Stomach smooth muscle (tissue), 2 donors: ENCODE measurements at regions not wholly inside any gene's neighbourhood (a gene's known extent, or its start where the extent isn't known, plus 50 kb on each side); places are given as distances from the start of the nearest gene placed in this dataset.

Source experiments
- H3K27ac ChIP-seq: one replicate; pipeline ENCODE4 v1.7.0; 2013; ENCODE audit warnings: mild to moderate bottlenecking, low read length, inconsistent platforms
- H3K27me3 ChIP-seq, 2 donors: one replicate each; pipeline ENCODE4 v1.7.0; 2013; ENCODE audit warnings: low read length in 2 of 2; ENCODE audit not compliant: insufficient read depth in 2 of 2, control insufficient read depth in 1 of 2
- H3K36me3 ChIP-seq, 2 donors: one replicate each; pipeline ENCODE4 v1.7.0; 2013; ENCODE audit warnings: low read length in 2 of 2; ENCODE audit not compliant: control insufficient read depth in 2 of 2, insufficient read depth in 2 of 2
- H3K4me1 ChIP-seq: one replicate; pipeline ENCODE4 v1.7.0; 2013; ENCODE audit warnings: low read length; ENCODE audit not compliant: control insufficient read depth, insufficient read depth
- H3K4me3 ChIP-seq, 2 donors: one replicate each; pipeline ENCODE4 v1.7.0; 2013; ENCODE audit warnings: low read length in 2 of 2
- H3K9ac ChIP-seq, 2 donors: one replicate each; pipeline ENCODE4 v1.7.0; 2013; ENCODE audit warnings: low read length in 2 of 2, mild to moderate bottlenecking in 1 of 2
- H3K9me3 ChIP-seq, 2 donors: one replicate each; pipeline ENCODE4 v1.7.0; 2013; ENCODE audit warnings: low read length in 2 of 2; ENCODE audit not compliant: control insufficient read depth in 2 of 2
- donor health status: healthy.
- donor health status: Pancreatic carcinoma.

DNA sequence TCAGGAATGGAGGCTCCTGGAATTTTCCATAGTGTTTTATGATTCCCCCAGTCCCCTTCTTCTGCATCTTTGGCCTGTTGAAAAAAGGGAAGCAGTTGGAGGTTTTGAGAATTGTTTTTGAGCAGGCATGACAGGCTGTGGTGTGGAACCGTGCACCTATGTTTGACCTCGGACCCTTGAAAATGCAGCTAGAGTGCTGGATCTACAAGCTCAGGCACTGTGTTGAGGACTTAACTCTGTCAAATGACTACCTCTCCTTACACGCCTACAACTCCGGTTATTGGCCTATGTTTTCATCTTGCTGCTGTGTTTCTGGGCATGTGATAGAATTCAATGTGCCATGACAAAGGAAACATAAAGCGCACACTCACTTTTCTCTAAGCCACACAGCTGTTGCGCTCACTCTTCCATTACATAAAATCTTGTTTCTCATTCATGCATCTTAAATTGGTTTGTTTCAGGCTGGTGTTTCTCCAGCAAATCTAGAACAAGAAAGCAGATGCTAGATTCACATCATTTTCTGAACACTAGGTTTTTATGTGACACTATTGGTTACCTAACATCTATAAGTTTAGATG lies 616.6 kb downstream of the FGF9 start:
- no peak overlapping the region for H3K4me3 ChIP-seq
- no peaks in the 10 kb centered on the region for H3K9me3 ChIP-seq

DNA sequence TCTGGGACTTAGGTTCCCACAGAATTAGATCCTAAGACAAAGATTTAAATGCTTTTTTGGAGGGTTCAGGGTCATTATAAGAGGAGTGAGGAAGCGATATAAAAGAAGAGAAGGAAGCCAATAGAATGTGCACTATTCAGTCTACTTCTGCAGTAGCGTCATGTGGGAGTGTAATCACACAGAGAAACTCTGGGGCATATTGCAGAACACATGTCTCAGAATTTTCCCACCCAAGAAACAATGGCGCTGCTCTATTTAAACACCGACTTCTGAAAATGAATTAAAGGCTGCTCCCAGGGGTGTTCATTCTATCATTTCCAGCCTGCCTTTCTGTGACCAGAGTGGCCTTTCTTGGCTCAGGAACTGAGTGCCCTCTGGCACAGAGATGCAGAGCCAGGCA lies 617.6 kb downstream of the FGF9 start:
- H3K27me3 ChIP-seq, result no peaks in the 10 kb centered on the region
- H3K9me3 ChIP-seq, result no peaks in the 10 kb centered on the region
- no peak overlapping the region for H3K27ac ChIP-seq
- no peak overlapping the region for H3K9ac ChIP-seq
- no peak overlapping the region for H3K4me3 ChIP-seq
- no peaks in the 10 kb centered on the region for H3K4me1 ChIP-seq
- no peaks in the 10 kb centered on the region for H3K36me3 ChIP-seq

More for the DNA sequence above, 616.6 kb downstream of the FGF9 start:
- H3K27ac ChIP-seq, result no peak overlapping the region
- H3K36me3 ChIP-seq, result no peaks in the 10 kb centered on the region
- H3K4me1 ChIP-seq, result no peaks in the 10 kb centered on the region
- no peaks in the 10 kb centered on the region for H3K27me3 ChIP-seq
- H3K9ac ChIP-seq, result no peak overlapping the region

DNA sequence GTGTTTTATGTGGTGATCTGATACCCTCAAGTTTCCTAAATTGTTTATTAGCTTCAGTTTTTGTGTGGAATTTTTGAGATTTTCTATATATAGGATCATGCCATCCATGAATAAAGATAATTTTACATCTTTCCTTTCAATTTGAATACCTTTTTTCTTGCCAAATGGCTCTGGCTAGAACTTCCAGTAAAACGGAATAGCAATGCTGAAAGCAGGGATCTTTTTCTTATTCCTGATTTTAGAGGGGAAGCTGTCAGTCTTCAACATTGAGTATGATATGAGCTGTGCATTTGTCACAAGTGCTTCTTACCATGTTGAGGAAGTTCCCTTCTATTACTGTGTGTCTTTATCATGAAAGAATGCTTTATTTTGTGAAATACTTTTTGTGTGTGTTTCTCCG lies 618.8 kb downstream of the FGF9 start:
- H3K4me1 ChIP-seq, result no peaks in the 10 kb centered on the region
- H3K9ac ChIP-seq, result no peak overlapping the region

DNA sequence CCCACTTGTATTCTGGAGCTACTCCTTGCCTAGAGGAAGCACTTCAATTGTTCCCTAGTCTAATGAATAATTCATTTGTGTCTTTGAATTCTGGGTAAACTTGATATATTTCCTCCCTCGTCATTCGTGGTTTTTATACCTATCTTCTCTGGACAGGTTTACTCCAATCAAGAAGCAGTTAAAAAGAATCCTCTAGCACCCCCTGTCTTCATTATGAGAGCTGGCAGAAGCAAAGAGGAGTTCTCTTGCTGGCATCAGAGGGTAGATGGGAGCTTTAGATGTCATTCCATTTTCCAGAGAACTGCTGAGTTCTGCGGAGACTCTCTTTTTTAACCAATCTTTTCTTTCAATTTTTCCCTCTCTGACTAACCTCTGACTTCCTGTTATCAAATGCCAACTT lies 627.7 kb downstream of the FGF9 start:
- H3K9ac ChIP-seq, result no peak overlapping the region

More for the DNA sequence above, 618.8 kb downstream of the FGF9 start:
- Histone ChIP-seq H3K9me3 (no peaks in the 10 kb centered on the region), H3K27me3 (no peaks in the 10 kb centered on the region), H3K4me3 (no peak overlapping the region), H3K27ac (no peak overlapping the region), H3K36me3 (no peaks in the 10 kb centered on the region)

DNA sequence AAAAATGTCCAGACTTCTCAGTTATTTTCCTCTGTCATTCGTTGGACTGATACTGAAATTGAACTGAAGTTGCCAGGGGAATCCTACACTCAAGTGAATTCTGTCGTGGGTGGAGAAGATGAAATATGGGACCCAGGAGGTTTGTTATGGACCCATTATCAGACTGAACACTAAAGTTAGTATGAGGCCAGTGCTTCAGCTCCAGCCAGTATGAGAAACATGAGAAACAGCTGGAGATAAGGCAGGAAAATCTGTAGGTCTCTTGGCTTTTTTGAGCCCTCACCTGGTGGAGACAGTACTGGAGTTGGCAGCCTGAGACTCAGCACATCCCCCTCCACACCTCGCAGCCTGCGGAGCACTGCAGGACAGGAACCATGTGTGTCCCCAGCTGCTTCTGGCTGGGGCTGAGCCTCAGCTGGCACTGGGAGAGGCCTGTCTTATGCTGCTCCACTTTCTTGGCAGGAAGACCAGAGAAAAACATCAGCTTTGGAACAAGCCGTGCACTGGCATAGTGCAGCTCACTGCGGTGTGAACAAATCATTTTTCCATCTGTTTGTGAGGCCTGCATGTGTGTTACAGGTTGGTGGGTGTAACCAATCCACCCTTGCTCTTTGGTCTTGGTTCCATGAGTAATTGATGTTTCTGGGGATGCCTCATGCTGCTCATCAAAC lies 641.0 kb downstream of the FGF9 start:
- H3K36me3 ChIP-seq, result no peaks in the 10 kb centered on the region
- no peaks in the 10 kb centered on the region for H3K9me3 ChIP-seq
- no peaks in the 10 kb centered on the region for H3K27me3 ChIP-seq
- no peak overlapping the region for H3K27ac ChIP-seq
- peak overlapping the region in 1 of 2 donors; percentile 17 for H3K4me3 ChIP-seq
- peaks cover 5% of the 10 kb centered on the region for H3K4me1 ChIP-seq
- no peak overlapping the region for H3K9ac ChIP-seq

More for the DNA sequence above, 627.7 kb downstream of the FGF9 start:
- Histone ChIP-seq H3K4me1 (no peaks in the 10 kb centered on the region), H3K9me3 (peaks cover 0 to 3% of the 10 kb centered on the region in 2 donors), H3K27me3 (no peaks in the 10 kb centered on the region), H3K27ac (no peak overlapping the region), H3K4me3 (no peak overlapping the region), H3K36me3 (no peaks in the 10 kb centered on the region)

GRCh38 chr13:22312405-22312803 lies 641.5 kb downstream of the FGF9 start:
- Histone ChIP-seq H3K4me3 (no peak overlapping the region), H3K4me1 (peaks cover 5% of the 10 kb centered on the region), H3K9me3 (no peaks in the 10 kb centered on the region), H3K9ac (no peak overlapping the region), H3K27ac (no peak overlapping the region), H3K27me3 (no peaks in the 10 kb centered on the region), H3K36me3 (no peaks in the 10 kb centered on the region)

DNA sequence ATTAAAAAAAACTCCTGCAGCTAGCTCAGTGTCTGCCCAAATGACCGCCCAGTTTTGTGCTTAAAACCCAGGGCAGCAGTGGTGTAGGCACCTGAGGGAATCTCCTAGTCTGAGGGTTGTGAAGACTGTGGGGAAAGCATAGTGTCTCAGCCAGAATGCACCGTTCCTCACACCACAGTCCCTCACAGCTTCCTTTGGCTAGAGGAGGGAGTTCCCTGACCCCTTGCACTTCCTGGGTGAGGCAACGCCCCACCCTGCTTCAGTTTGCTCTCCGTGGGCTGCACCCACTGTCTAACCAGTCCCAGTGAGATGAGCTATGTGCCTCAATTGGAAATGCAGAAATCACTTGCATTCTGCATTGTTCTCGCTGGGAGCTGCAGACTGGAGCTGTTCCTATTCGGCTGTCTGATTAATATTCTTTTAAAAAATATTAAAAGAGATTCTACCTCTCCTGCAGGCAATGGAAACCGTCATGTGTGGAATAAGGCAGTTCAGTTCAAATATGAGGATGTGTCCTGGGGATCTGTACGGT lies 645.7 kb downstream of the FGF9 start:
- Histone ChIP-seq H3K27ac (no peak overlapping the region), H3K9me3 (no peaks in the 10 kb centered on the region), H3K4me3 (no peak overlapping the region), H3K27me3 (no peaks in the 10 kb centered on the region), H3K36me3 (no peaks in the 10 kb centered on the region), H3K4me1 (peaks cover 5% of the 10 kb centered on the region), H3K9ac (no peak overlapping the region)

DNA sequence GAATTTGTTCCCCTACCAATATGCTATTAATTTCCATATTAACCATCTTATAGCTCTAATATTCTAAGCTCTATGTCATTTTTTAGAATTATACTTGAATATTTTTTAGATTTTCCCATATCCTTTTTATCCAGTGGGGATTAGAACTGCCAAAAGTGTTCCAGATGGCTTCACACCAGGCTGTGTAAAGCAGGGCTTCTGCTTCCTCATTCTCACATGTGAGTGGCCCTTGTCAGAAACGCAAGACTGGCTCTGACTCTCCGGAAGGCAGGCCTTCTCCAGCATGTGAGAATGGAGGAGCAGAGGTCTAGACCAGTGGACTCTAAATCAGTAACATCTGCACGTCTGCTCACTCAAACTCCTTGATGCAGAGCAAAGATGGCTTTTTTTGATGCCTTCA lies 650.1 kb downstream of the FGF9 start:
- Histone ChIP-seq H3K27ac (no peak overlapping the region), H3K9me3 (no peaks in the 10 kb centered on the region), H3K4me1 (no peaks in the 10 kb centered on the region)

GRCh38 chr13:22325761-22326160 lies 654.9 kb downstream of the FGF9 start:
- Histone ChIP-seq H3K27ac (no peak overlapping the region), H3K9ac (no peak overlapping the region), H3K4me3 (no peak overlapping the region), H3K4me1 (no peaks in the 10 kb centered on the region), H3K36me3 (no peaks in the 10 kb centered on the region), H3K9me3 (no peaks in the 10 kb centered on the region), H3K27me3 (no peaks in the 10 kb centered on the region)

More for the DNA sequence above, 650.1 kb downstream of the FGF9 start:
- Histone ChIP-seq H3K27me3 (no peaks in the 10 kb centered on the region), H3K36me3 (no peaks in the 10 kb centered on the region), H3K9ac (no peak overlapping the region), H3K4me3 (no peak overlapping the region)

DNA sequence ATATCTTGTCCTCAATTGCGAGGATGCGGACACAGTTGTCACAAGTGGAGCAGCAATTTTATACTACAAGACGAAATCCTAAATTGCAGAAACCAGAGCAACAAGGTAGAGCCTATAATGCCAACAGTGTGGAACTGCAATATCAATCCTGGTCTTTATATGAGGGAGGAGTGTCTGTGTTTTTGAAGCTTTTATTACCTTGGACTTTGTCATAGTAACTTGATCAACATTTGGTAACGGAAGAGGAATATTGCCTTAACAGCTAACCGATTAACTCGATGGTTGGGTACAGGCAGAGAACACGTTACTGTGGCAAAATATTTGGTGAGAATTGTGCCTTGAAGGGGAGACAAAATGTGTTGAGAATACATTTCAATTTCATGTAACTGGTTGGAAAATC lies 661.5 kb downstream of the FGF9 start:
- no peak overlapping the region for H3K27ac ChIP-seq
- H3K9me3 ChIP-seq, result peaks cover 0 to under 1% of the 10 kb centered on the region in 2 donors
- H3K27me3 ChIP-seq, result no peaks in the 10 kb centered on the region
- H3K4me3 ChIP-seq, result no peak overlapping the region
- H3K9ac ChIP-seq, result no peak overlapping the region
- no peaks in the 10 kb centered on the region for H3K36me3 ChIP-seq
- no peaks in the 10 kb centered on the region for H3K4me1 ChIP-seq

DNA sequence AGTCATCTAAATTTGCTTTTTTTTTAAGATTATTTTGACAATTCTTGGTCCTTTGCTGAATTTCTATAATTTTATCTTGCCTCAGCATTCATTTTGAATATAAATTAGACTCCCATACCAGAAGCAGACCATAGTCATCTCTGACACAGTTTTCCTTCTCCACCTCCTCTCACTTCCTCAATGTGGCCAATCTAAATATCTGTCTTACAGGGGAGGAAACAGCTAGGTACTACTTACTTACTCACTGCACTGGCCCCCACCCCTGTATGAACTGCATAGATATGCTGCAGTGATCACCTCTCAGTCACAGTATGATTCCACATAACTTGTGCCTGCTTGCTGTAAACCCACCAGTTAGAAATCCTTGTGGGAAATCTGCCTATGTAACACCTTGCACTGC lies 665.6 kb downstream of the FGF9 start:
- Histone ChIP-seq H3K36me3 (no peaks in the 10 kb centered on the region), H3K4me1 (no peaks in the 10 kb centered on the region), H3K27me3 (no peaks in the 10 kb centered on the region), H3K27ac (no peak overlapping the region), H3K9me3 (peaks cover 0 to 8% of the 10 kb centered on the region in 2 donors), H3K9ac (no peak overlapping the region), H3K4me3 (no peak overlapping the region)
